HCT116 (cell line): ENCODE measurements at regions not wholly inside any gene's neighbourhood (a gene's known extent, or its start where the extent isn't known, plus 50 kb on each side); places are given as distances from the start of the nearest gene placed in this dataset.

ENCODE experiments used
- ATAC-seq: fragments of 200-7000 bp; cut with Tn5 transposase; 2 replicates; pipeline ENCODE4 v1.9.1; 2020; ENCODE audit warnings: mild to moderate bottlenecking, moderate library complexity
- BruUV-seq: library from RNA; stranded (reverse); fragments of 400-500 nt; replicated peaks from 2 replicates; lab custom pipeline; 2021; lab: Mats Ljungman, UMichigan
- CTCF ChIA-PET: fragments of 300-600 bp; sonication (Branson Sonifier 250); formaldehyde crosslinking; loops from one replicate; lab custom pipeline; 2021; ENCODE audit warnings: antibody characterized with exemption; lab: Charles Lee
- POLR2A ChIA-PET: fragments of 300-600, 350-600 bp; sonication (Branson Sonifier 250); formaldehyde crosslinking; loops from one replicate; lab custom pipeline; 2021; ENCODE audit warnings: antibody characterized with exemption; lab: Charles Lee
- RAD21 ChIA-PET, 2 experiments: fragments of 300-600 bp; sonication (Branson Sonifier 250); formaldehyde crosslinking; loops; one replicate each; lab custom pipeline; 2023; ENCODE audit warnings: low total read pairs in 2 of 2; ENCODE audit not compliant: uncharacterized antibody in 2 of 2, unreplicated experiment in 2 of 2, low non-redundant PET in 1 of 2; lab: Charles Lee
- DNase-seq: peaks from one replicate; pipeline ENCODE4 v3.0.0-alpha.2; 2010; ENCODE audit warnings: low read depth, low spot score
- H2AFZ ChIP-seq: fragments of 200-600 bp; shearing (Covaris generic), sonication (generic); 2 replicates; pipeline ENCODE4 v1.6.1; 2017; ENCODE audit warnings: low read depth, mixed run types, mixed read lengths, antibody characterized with exemption, low read length; ENCODE audit not compliant: poor library complexity, severe bottlenecking
- H3K27ac ChIP-seq: 2 replicates; pipeline ENCODE4 v1.5.1; 2012; ENCODE audit warnings: low read depth, low read length
- H3K27me3 ChIP-seq: fragments of 200-600 bp; sonication (generic); 2 replicates; pipeline ENCODE4 v1.6.1; 2016; ENCODE audit warnings: mixed run types, low read length, mixed read lengths; ENCODE audit not compliant: insufficient read depth
- H3K36me3 ChIP-seq, 2 experiments: fragments of 200-500 bp in 1 of 2; fragments of 200-600 bp in 1 of 2; sonication (Bioruptor generic) in 1 of 2; sonication (generic) in 1 of 2; 2 replicates each; pipeline versions ENCODE4 v1.5.1 to v1.6.1; 2014 to 2016; ENCODE audit warnings: low read length in 2 of 2, inconsistent platforms in 1 of 2, mixed read lengths in 1 of 2, mixed run types in 1 of 2; ENCODE audit not compliant: insufficient read depth in 2 of 2, control insufficient read depth in 1 of 2
- H3K4me1 ChIP-seq, 2 experiments: fragments of 200-600 bp in 1 of 2; sonication (generic) in 1 of 2; 2 replicates each; pipeline versions ENCODE4 v1.5.1 to v1.6.1; 2012 to 2017; ENCODE audit warnings: low read length in 2 of 2, inconsistent platforms in 1 of 2, mild to moderate bottlenecking in 1 of 2, mixed read lengths in 1 of 2, mixed run types in 1 of 2, moderate library complexity in 1 of 2; ENCODE audit not compliant: insufficient read depth in 2 of 2, control insufficient read depth in 1 of 2
- H3K4me2 ChIP-seq: fragments of 200-600 bp; sonication (generic); 2 replicates; pipeline ENCODE4 v1.6.1; 2017; ENCODE audit warnings: mixed run types, low read length, mixed read lengths
- H3K4me3 ChIP-seq, 2 experiments: fragments of 200-600 bp in 1 of 2; sonication (generic) in 1 of 2; replicated peaks in 1 of 2; 2 replicates each; pipeline ENCODE4 v1.5.1; 2011 to 2016; ENCODE audit warnings: low read length in 2 of 2, control low read depth in 1 of 2, low read depth in 1 of 2, mild to moderate bottlenecking in 1 of 2, mixed read lengths in 1 of 2, mixed run types in 1 of 2
- H3K79me2 ChIP-seq: fragments of 200-600 bp; sonication (generic); 2 replicates; pipeline ENCODE4 v1.6.1; 2017; ENCODE audit warnings: mild to moderate bottlenecking, mixed run types, low read length, moderate library complexity, mixed read lengths; ENCODE audit not compliant: insufficient read depth
- H3K9ac ChIP-seq: fragments of 200-600 bp; sonication (generic); 2 replicates; pipeline ENCODE4 v1.6.1; 2016; ENCODE audit warnings: low read length, mixed read lengths
- H3K9me2 ChIP-seq: fragments of 200-600 bp; sonication (generic), shearing (Covaris generic); 2 replicates; pipeline ENCODE4 v1.6.1; 2017; ENCODE audit warnings: mixed run types, mild to moderate bottlenecking, moderate library complexity; ENCODE audit not compliant: insufficient read depth
- H3K9me3 ChIP-seq, 2 experiments: fragments of 200-500 bp in 1 of 2; fragments of 200-600 bp in 1 of 2; sonication (Bioruptor generic) in 1 of 2; sonication (generic) in 1 of 2; 2 replicates each; pipeline ENCODE4 v1.6.1; 2014 to 2017; ENCODE audit warnings: low read length in 2 of 2, mixed read lengths in 2 of 2, inconsistent platforms in 1 of 2, low read depth in 1 of 2, mild to moderate bottlenecking in 1 of 2, mixed run types in 1 of 2, moderate library complexity in 1 of 2; ENCODE audit not compliant: control insufficient read depth in 1 of 2, insufficient read depth in 1 of 2
- H4K20me1 ChIP-seq: fragments of 200-600 bp; sonication (generic), shearing (Covaris generic); 2 replicates; pipeline ENCODE4 v1.6.1; 2017; ENCODE audit warnings: mixed run types, mild to moderate bottlenecking, moderate library complexity; ENCODE audit not compliant: insufficient read depth
- ATF3 ChIP-seq: IDR thresholded peaks from 2 replicates; pipeline ENCODE4 v1.6.1; 2012
- CEBPB ChIP-seq: IDR thresholded peaks from 2 replicates; pipeline ENCODE4 v1.6.1; 2012; ENCODE audit warnings: low read depth
- EZH2 ChIP-seq: fragments of 200-600 bp; sonication (generic); IDR thresholded peaks from 2 replicates; pipeline ENCODE4 v1.6.1; 2017; ENCODE audit warnings: antibody characterized with exemption, mixed run types
- FOSL1 ChIP-seq: IDR thresholded peaks from 2 replicates; pipeline ENCODE4 v1.6.1; 2012; ENCODE audit warnings: low read depth
- MAX ChIP-seq: IDR thresholded peaks from 2 replicates; pipeline ENCODE4 v1.6.1; 2012
- POLR2A ChIP-seq: IDR thresholded peaks from 2 replicates; pipeline ENCODE4 v1.7.0; 2011; ENCODE audit warnings: borderline replicate concordance; ENCODE audit not compliant: insufficient read depth, insufficient read length; ENCODE audit errors: extremely low read depth
- SP1 ChIP-seq: IDR thresholded peaks from 2 replicates; pipeline ENCODE4 v1.6.1; 2012; ENCODE audit warnings: low read depth
- YY1 ChIP-seq: IDR thresholded peaks from 2 replicates; pipeline ENCODE4 v1.6.1; 2011; ENCODE audit warnings: low read length, low read depth, moderate library complexity, mild to moderate bottlenecking; ENCODE audit not compliant: insufficient replicate concordance; ENCODE audit errors: extremely low read depth
- ZNF274 ChIP-seq: fragments of 200-500 bp; sonication (Bioruptor generic); IDR thresholded peaks from 2 replicates; pipeline ENCODE4 v1.6.1; 2014; ENCODE audit warnings: mild to moderate bottlenecking, low read depth, low read length, inconsistent platforms
- intact Hi-C: fragments of 100-400 bp; cut with micrococcal nuclease; formaldehyde crosslinking; loops from 2 replicates; pipeline ENCODE4 v1.10.0; 2022
- TF ChIP-seq, protein P1 (sequence below): IDR thresholded peaks from 2 replicates; pipeline ENCODE4 v1.6.1; 2011; ENCODE audit warnings: mild to moderate bottlenecking, low read length, moderate library complexity; ENCODE audit not compliant: insufficient replicate concordance; ENCODE audit errors: extremely low read depth

GRCh38 chr5:18987101-18987500 lies 1000.9 kb downstream of the CDH18 start:
- POLR2A ChIA-PET = no interaction called here
- BruUV-seq = no TSS peak
- RAD21 ChIA-PET = no interaction called here

DNA sequence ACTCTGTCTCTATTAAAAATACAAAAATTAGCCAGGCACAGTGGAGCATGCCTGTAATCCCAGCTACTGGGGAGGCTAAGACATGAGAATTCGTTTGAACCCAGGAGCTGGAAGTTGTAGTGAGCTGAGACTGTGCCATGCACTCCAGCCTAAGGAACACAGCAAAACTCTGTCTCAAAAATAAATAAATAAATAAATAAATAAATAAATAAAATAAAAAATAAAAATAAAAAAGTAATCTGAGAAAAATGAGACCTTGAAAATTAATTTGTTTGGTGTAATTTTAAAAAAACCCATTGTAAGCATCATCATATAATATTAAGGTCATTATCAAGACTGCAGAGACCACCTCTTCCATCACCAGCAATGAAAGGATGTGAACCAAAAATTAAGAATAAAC lies 997.1 kb downstream of the CDH18 start:
- ChIA-PET CTCF (no interaction called here), RAD21 (no interaction called here), POLR2A (no interaction called here)
- no peak overlapping the region for H3K4me3 ChIP-seq
- intact Hi-C loops = no loop called here
- no peaks in the 10 kb centered on the region for H3K4me1 ChIP-seq
- ATAC-seq = no peak
- H2AFZ ChIP-seq = no peak overlapping the region
- BruUV-seq = no TSS peak
- no peaks in the 10 kb centered on the region for H4K20me1 ChIP-seq
- no peaks in the 10 kb centered on the region for H3K9me2 ChIP-seq
- H3K27me3 ChIP-seq = no peaks in the 10 kb centered on the region
- H3K36me3 ChIP-seq = no peaks in the 10 kb centered on the region
- H3K79me2 ChIP-seq = no peaks in the 10 kb centered on the region
- no peak overlapping the region for H3K4me2 ChIP-seq
- no peak overlapping the region for H3K27ac ChIP-seq
- peaks cover 4 to 18% of the 10 kb centered on the region in 2 experiments; a peak in 3 of 4 replicates for H3K9me3 ChIP-seq
- no peak overlapping the region for H3K9ac ChIP-seq
- DNase-seq = no peak
- TF ChIP-seq CEBPB (no peak), MAX (no peak), YY1 (no peak), EZH2 (no peak), FOSL1 (no peak), ATF3 (no peak)
- TF ChIP-seq, protein P1, sequence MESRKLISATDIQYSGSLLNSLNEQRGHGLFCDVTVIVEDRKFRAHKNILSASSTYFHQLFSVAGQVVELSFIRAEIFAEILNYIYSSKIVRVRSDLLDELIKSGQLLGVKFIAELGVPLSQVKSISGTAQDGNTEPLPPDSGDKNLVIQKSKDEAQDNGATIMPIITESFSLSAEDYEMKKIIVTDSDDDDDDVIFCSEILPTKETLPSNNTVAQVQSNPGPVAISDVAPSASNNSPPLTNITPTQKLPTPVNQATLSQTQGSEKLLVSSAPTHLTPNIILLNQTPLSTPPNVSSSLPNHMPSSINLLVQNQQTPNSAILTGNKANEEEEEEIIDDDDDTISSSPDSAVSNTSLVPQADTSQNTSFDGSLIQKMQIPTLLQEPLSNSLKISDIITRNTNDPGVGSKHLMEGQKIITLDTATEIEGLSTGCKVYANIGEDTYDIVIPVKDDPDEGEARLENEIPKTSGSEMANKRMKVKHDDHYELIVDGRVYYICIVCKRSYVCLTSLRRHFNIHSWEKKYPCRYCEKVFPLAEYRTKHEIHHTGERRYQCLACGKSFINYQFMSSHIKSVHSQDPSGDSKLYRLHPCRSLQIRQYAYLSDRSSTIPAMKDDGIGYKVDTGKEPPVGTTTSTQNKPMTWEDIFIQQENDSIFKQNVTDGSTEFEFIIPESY = no peak

More at GRCh38 chr5:18987101-18987500, 1000.9 kb downstream of the CDH18 start:
- no peak overlapping the region for H3K4me3 ChIP-seq
- no peak overlapping the region for H3K27ac ChIP-seq
- DNase-seq = no peak
- no peaks in the 10 kb centered on the region for H3K27me3 ChIP-seq
- CTCF ChIA-PET = no interaction called here
- H3K79me2 ChIP-seq = no peaks in the 10 kb centered on the region
- H3K4me1 ChIP-seq = no peaks in the 10 kb centered on the region
- H3K9me2 ChIP-seq = no peaks in the 10 kb centered on the region
- intact Hi-C loops = no loop called here
- no peak overlapping the region for H3K4me2 ChIP-seq
- no peaks in the 10 kb centered on the region for H4K20me1 ChIP-seq
- peaks cover 13 to 15% of the 10 kb centered on the region in 2 experiments; a peak in 3 of 4 replicates for H3K9me3 ChIP-seq
- H3K9ac ChIP-seq = no peak overlapping the region
- TF ChIP-seq SP1 (no peak), POLR2A (no peak), ZNF274 (no peak), ATF3 (no peak), FOSL1 (no peak)
- TF ChIP-seq, protein P1 = no peak
- no peaks in the 10 kb centered on the region for H3K36me3 ChIP-seq
- H2AFZ ChIP-seq = no peak overlapping the region
- no peak for ATAC-seq
